OCI-LY3 (cell line): ENCODE measurements at regions not wholly inside any gene's neighbourhood (a gene's known extent, or its start where the extent isn't known, plus 50 kb on each side); places are given as distances from the start of the nearest gene placed in this dataset.

Experiments
- EZH2phosphoT487 ChIP-seq: fragments of 200-600 bp; shearing (Covaris generic); IDR thresholded peaks from 2 replicates; pipeline ENCODE4 v1.6.1; 2018; ENCODE audit warnings: antibody characterized with exemption, mixed run types, low read depth
- TF ChIP-seq, protein P1 (sequence below): fragments of 200-600, 300-600 bp; sonication (generic); IDR thresholded peaks from 2 replicates; pipeline ENCODE4 v1.5.1; 2014; ENCODE audit warnings: antibody characterized with exemption, low read length, low read depth

GRCh38 chr1:101739146-101739545, 257.6 kb downstream of the OLFM3 start:
- TF ChIP-seq, protein P1, sequence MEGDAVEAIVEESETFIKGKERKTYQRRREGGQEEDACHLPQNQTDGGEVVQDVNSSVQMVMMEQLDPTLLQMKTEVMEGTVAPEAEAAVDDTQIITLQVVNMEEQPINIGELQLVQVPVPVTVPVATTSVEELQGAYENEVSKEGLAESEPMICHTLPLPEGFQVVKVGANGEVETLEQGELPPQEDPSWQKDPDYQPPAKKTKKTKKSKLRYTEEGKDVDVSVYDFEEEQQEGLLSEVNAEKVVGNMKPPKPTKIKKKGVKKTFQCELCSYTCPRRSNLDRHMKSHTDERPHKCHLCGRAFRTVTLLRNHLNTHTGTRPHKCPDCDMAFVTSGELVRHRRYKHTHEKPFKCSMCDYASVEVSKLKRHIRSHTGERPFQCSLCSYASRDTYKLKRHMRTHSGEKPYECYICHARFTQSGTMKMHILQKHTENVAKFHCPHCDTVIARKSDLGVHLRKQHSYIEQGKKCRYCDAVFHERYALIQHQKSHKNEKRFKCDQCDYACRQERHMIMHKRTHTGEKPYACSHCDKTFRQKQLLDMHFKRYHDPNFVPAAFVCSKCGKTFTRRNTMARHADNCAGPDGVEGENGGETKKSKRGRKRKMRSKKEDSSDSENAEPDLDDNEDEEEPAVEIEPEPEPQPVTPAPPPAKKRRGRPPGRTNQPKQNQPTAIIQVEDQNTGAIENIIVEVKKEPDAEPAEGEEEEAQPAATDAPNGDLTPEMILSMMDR, result no peak
- TF ChIP-seq EZH2phosphoT487, result no peak
